GM12878 (cell line): ENCODE measurements at regions not wholly inside any gene's neighbourhood (a gene's known extent, or its start where the extent isn't known, plus 50 kb on each side); places are given as distances from the start of the nearest gene placed in this dataset.

Experiments
- ATAC-seq: fragments of 200-7000 bp; cut with Tn5 transposase; 3 replicates; pipeline ENCODE4 v1.9.1; 2020; ENCODE audit warnings: mild to moderate bottlenecking, moderate library complexity
- BruUV-seq: library from RNA; stranded (reverse); fragments of 400-500 nt; replicated peaks from 2 replicates; lab custom pipeline; 2021; lab: Mats Ljungman, UMichigan
- CTCF ChIA-PET: fragments of 300-600 bp; sonication (Branson Sonifier 250); formaldehyde crosslinking; extraction: SDS; loops from one replicate; lab custom pipeline; 2021; ENCODE audit warnings: inconsistent platforms; lab: Yijun Ruan, JAX
- POLR2A ChIA-PET: fragments of 350-600 bp; formaldehyde crosslinking; extraction: SDS; loops from one replicate; lab custom pipeline; 2021; ENCODE audit warnings: inconsistent platforms; lab: Charles Lee
- RAD21 ChIA-PET: fragments of 300-600 bp; sonication (Branson Sonifier 250); formaldehyde crosslinking; loops from one replicate; lab custom pipeline; 2023; ENCODE audit warnings: antibody characterized with exemption; ENCODE audit not compliant: unreplicated experiment; lab: Charles Lee
- SMC1A ChIA-PET: fragments of 300-600 bp; sonication (Branson Sonifier 250); formaldehyde crosslinking; loops from one replicate; lab custom pipeline; 2023; ENCODE audit not compliant: unreplicated experiment, uncharacterized antibody; lab: Charles Lee
- DNase-seq: peaks from one replicate; pipeline ENCODE4 v3.0.0-alpha.2; 2011; ENCODE audit warnings: low read depth, low spot score
- FAIRE-seq: peaks from 3 replicates; lab custom pipeline; 2011; peaks lifted over from hg19 to GRCh38; lab: Jason Lieb, UNC
- H2AFZ ChIP-seq: 2 replicates; pipeline ENCODE4 v1.6.0; 2011; ENCODE audit warnings: low read depth, low read length, control low read depth; ENCODE audit not compliant: control insufficient read depth
- H3K27ac ChIP-seq: 2 replicates; pipeline ENCODE4 v1.5.1; 2011; ENCODE audit warnings: control low read depth; ENCODE audit not compliant: control insufficient read depth, insufficient read depth
- H3K27me3 ChIP-seq, 2 experiments: replicated peaks in 1 of 2; 2 replicates each; pipeline versions ENCODE4 v1.6.0 to v1.6.1; 2011; ENCODE audit warnings: low read length in 1 of 2; ENCODE audit not compliant: control insufficient read depth in 2 of 2, insufficient read depth in 2 of 2
- H3K36me3 ChIP-seq, 2 experiments: 2 replicates each; pipeline ENCODE4 v1.5.1; 2011; ENCODE audit warnings: low read length in 1 of 2; ENCODE audit not compliant: control insufficient read depth in 2 of 2, insufficient read depth in 2 of 2
- H3K4me1 ChIP-seq: 2 replicates; pipeline ENCODE4 v1.6.1; 2011; ENCODE audit warnings: mild to moderate bottlenecking, low read length, moderate library complexity, mixed read lengths; ENCODE audit not compliant: control insufficient read depth, insufficient read depth
- H3K4me2 ChIP-seq: 2 replicates; pipeline ENCODE4 v1.6.0; 2011; ENCODE audit warnings: control low read depth; ENCODE audit not compliant: control insufficient read depth, insufficient read depth
- H3K4me3 ChIP-seq: fragments of 200-600 bp; sonication (generic); 2 replicates; pipeline ENCODE4 v1.5.1; 2016
- H3K79me2 ChIP-seq: 2 replicates; pipeline ENCODE4 v1.6.0; 2011; ENCODE audit warnings: low read length; ENCODE audit not compliant: control insufficient read depth, insufficient read depth
- H3K9ac ChIP-seq: 2 replicates; pipeline ENCODE4 v1.8.0; 2011; ENCODE audit warnings: low read length, control low read depth, mixed read lengths; ENCODE audit not compliant: control insufficient read depth, insufficient read depth
- H3K9me3 ChIP-seq: replicated peaks from 3 replicates; pipeline ENCODE4 v1.5.1; 2011; ENCODE audit warnings: mild to moderate bottlenecking, low read length; ENCODE audit not compliant: control insufficient read depth, insufficient read depth
- H4K20me1 ChIP-seq: 2 replicates; pipeline ENCODE4 v1.6.0; 2011; ENCODE audit not compliant: control insufficient read depth, insufficient read depth
- BCLAF1 ChIP-seq: fragments of 450-650 bp; IDR thresholded peaks from 2 replicates; pipeline ENCODE4 v1.6.1; 2017; ENCODE audit warnings: antibody characterized with exemption, mild to moderate bottlenecking, moderate library complexity
- CBFB ChIP-seq: IDR thresholded peaks from 2 replicates; pipeline ENCODE4 v1.6.1; 2016; ENCODE audit warnings: antibody characterized with exemption, low read depth
- CEBPZ ChIP-seq: fragments of 150-350 bp; IDR thresholded peaks from 2 replicates; pipeline ENCODE4 v1.6.1; 2016; ENCODE audit warnings: low read depth, low read length
- HCFC1 ChIP-seq: fragments of 150-350 bp; IDR thresholded peaks from 2 replicates; pipeline ENCODE4 v1.6.1; 2014; ENCODE audit warnings: low read length
- HDAC6 ChIP-seq: fragments of 200-600 bp; sonication (generic); IDR thresholded peaks from one replicate; pipeline ENCODE4 v1.8.0; 2017; ENCODE audit warnings: antibody characterized with exemption; ENCODE audit not compliant: unreplicated experiment
- JUNB ChIP-seq: IDR thresholded peaks from 2 replicates; pipeline ENCODE4 v1.6.1; 2016; ENCODE audit warnings: antibody characterized with exemption, mild to moderate bottlenecking
- MXI1 ChIP-seq: fragments of 150-350 bp; IDR thresholded peaks from 2 replicates; pipeline ENCODE4 v1.6.1; 2011; ENCODE audit warnings: low read depth, mild to moderate bottlenecking, inconsistent platforms, low read length, improper control_type of control experiment
- MYB ChIP-seq: fragments of 150-350 bp; IDR thresholded peaks from 2 replicates; pipeline ENCODE4 v1.6.1; 2014; ENCODE audit warnings: mild to moderate bottlenecking, low read depth, low read length, borderline replicate concordance
- ZBTB40 ChIP-seq: fragments of 450-650 bp; IDR thresholded peaks from 2 replicates; pipeline ENCODE4 v1.6.1; 2016; ENCODE audit warnings: mild to moderate bottlenecking, moderate library complexity, borderline replicate concordance
- ZNF384 ChIP-seq: IDR thresholded peaks from 2 replicates; pipeline ENCODE4 v1.6.1; 2012; ENCODE audit warnings: low read depth, mild to moderate bottlenecking, low read length, improper control_type of control experiment, borderline replicate concordance
- WGBS: methylation state at CpG from one replicate; pipeline ENCODE4 v1.1.6; 2016; ENCODE audit warnings: low lambda C conversion rate; ENCODE audit not compliant: insufficient replicate concordance, insufficient coverage; ENCODE audit errors: missing lambda C conversion rate; 5-methylcytosine and 5-hydroxymethylcytosine counted together
- in situ Hi-C: fragments of 300-500 bp; cut with MboI; formaldehyde crosslinking; loops from 9 replicates; pipeline ENCODE4 v1.14.3; 2018; ENCODE audit warnings: mixed read lengths
- intact Hi-C: fragments of 100-400 bp; cut with micrococcal nuclease; formaldehyde crosslinking; loops from one replicate; pipeline ENCODE4 v1.14.2; 2022; ENCODE audit not compliant: unreplicated experiment
- TF ChIP-seq, protein P1 (sequence below): fragments of 450-650 bp; IDR thresholded peaks from 2 replicates; pipeline ENCODE4 v1.6.1; 2017; ENCODE audit warnings: mild to moderate bottlenecking

GRCh38 chr1:17895401-17895800 lies 140.3 kb downstream of the ACTL8 start (continued):
- no peak for TF ChIP-seq ZBTB40
- TF ChIP-seq CEBPZ: no peak
- no peak for TF ChIP-seq MXI1
- TF ChIP-seq, all 136 proteins: peak for 0

- CTCF ChIA-PET: no interaction called here
- TF ChIP-seq HCFC1 (no peak), HDAC6 (no peak), BCLAF1 (no peak), CBFB (no peak), ZNF384 (no peak), JUNB (no peak), MYB (no peak)
- TF ChIP-seq, protein P1, sequence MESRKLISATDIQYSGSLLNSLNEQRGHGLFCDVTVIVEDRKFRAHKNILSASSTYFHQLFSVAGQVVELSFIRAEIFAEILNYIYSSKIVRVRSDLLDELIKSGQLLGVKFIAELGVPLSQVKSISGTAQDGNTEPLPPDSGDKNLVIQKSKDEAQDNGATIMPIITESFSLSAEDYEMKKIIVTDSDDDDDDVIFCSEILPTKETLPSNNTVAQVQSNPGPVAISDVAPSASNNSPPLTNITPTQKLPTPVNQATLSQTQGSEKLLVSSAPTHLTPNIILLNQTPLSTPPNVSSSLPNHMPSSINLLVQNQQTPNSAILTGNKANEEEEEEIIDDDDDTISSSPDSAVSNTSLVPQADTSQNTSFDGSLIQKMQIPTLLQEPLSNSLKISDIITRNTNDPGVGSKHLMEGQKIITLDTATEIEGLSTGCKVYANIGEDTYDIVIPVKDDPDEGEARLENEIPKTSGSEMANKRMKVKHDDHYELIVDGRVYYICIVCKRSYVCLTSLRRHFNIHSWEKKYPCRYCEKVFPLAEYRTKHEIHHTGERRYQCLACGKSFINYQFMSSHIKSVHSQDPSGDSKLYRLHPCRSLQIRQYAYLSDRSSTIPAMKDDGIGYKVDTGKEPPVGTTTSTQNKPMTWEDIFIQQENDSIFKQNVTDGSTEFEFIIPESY: no peak
Measured at GRCh38 chr1:17895986-17896385, 140.9 kb downstream of the ACTL8 start.

More at GRCh38 chr1:17895986-17896385, 140.9 kb downstream of the ACTL8 start:
- Histone ChIP-seq H2AFZ (no peak overlapping the region), H4K20me1 (no peaks in the 10 kb centered on the region), H3K4me2 (no peak overlapping the region), H3K9ac (no peak overlapping the region), H3K4me1 (no peaks in the 10 kb centered on the region), H3K4me3 (no peak overlapping the region), H3K79me2 (no peaks in the 10 kb centered on the region), H3K27me3 (no peaks in the 10 kb centered on the region), H3K27ac (no peak overlapping the region), H3K36me3 (no peaks in the 10 kb centered on the region), H3K9me3 (no peaks in the 10 kb centered on the region)
- ChIA-PET POLR2A (no interaction called here), SMC1A (no interaction called here), RAD21 (no interaction called here)
- in situ Hi-C loops (no loop called here), intact Hi-C loops (no loop called here)
- BruUV-seq: no TSS peak
- FAIRE-seq (no peak), DNase-seq (no peak), ATAC-seq (no peak)
- 16% methylated on average over 8 of the region's 8 CpGs for WGBS
